ENCODE measurements at regions not wholly inside any gene's neighbourhood (a gene's known extent, or its start where the extent isn't known, plus 50 kb on each side); places are given as distances from the start of the nearest gene placed in this dataset.

DNA sequence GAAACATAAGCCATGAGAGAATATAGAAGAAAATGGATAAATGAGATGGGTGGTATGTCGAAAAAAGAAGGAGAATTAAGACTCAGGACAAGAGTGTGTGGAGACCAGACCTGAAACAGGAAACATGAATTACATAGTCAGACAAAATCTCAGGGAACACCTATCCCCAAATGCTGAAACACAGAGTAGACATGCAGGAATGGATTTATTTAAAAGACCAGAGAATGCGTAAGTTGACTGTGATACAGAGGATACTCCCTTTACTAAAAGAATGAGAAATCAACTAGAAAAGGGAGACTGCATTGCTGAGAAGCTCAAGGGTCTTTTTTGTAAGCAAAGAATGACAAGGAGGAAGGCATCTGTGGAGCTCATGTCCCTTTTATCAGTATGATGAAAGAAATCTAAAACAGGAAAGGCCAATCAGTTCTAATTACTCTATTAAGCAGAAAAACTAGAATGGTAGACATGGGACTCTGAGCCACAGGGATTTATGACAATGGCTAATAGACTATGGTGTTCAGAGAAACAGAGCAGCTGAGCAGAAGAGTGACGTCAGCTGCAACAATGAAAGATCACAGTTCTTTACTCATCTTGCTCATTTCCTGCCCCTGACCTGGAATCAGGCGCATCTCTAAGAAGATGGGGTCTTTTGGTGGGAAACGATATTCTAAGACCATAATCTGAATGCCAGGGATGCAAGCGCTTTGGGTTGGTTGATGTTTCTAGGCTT, 138.9 kb upstream of the DHRS4 start:
- Histone ChIP-seq H3K9me3 (ENCODE audit: low read depth, low read length, poor library complexity, severe bottlenecking) (no peaks in the 10 kb centered on the region), H3K27me3 (replicated peaks; ENCODE audit: insufficient read depth, low read depth, low read length, poor library complexity) (peaks cover 3% of the 10 kb centered on the region), H3K36me3 (ENCODE audit: insufficient read depth, low read length, poor library complexity, severe bottlenecking) (no peaks in the 10 kb centered on the region), H3K4me1 (ENCODE audit: insufficient read depth, low read length, poor library complexity, severe bottlenecking) (no peaks in the 10 kb centered on the region), H3K4me3 (ENCODE audit: low read depth, low read length, poor library complexity, severe bottlenecking) (no peak overlapping the region), H3K27ac (ENCODE audit: low read depth, low read length, poor library complexity, severe bottlenecking) (no peak overlapping the region)
- TF ChIP-seq CTCF (conservative IDR thresholded peaks at IDR 0.05; ENCODE audit: low read depth, low read length) (no peak), EZH2 (IDR thresholded peaks at IDR 0.05; ENCODE audit: borderline replicate concordance, low read depth, low read length, poor library complexity, severe bottlenecking) (no peak)
- intact Hi-C loops (cut with micrococcal nuclease; ENCODE audit: unreplicated experiment), result no loop called here
- ChIA-PET CTCF (no interaction called here), POLR2A (ENCODE audit: low non-redundant PET) (no interaction called here)
- no TSS peak for BruUV-seq (replicated peaks)
- DNase-seq (ENCODE audit: low spot score), result no peak

GRCh38 chr14:23816371-23816770, 137.2 kb upstream of the DHRS4 start:
- H3K27ac ChIP-seq (ENCODE audit: low read depth, low read length, poor library complexity, severe bottlenecking), result no peak overlapping the region
- no peak for TF ChIP-seq CTCF (conservative IDR thresholded peaks at IDR 0.05; ENCODE audit: low read depth, low read length)
- no peak for TF ChIP-seq EZH2 (IDR thresholded peaks at IDR 0.05; ENCODE audit: borderline replicate concordance, low read depth, low read length, poor library complexity, severe bottlenecking)
- no TSS peak for BruUV-seq (replicated peaks)
- H3K4me1 ChIP-seq (ENCODE audit: insufficient read depth, low read length, poor library complexity, severe bottlenecking), result no peaks in the 10 kb centered on the region
- DNase-seq (ENCODE audit: low spot score), result no peak
- intact Hi-C loops (cut with micrococcal nuclease; ENCODE audit: unreplicated experiment), result no loop called here
- CTCF ChIA-PET, result no interaction called here
- no peaks in the 10 kb centered on the region for H3K36me3 ChIP-seq (ENCODE audit: insufficient read depth, low read length, poor library complexity, severe bottlenecking)
- no peak overlapping the region for H3K4me3 ChIP-seq (ENCODE audit: low read depth, low read length, poor library complexity, severe bottlenecking)
- H3K27me3 ChIP-seq (replicated peaks; ENCODE audit: insufficient read depth, low read depth, low read length, poor library complexity), result peaks cover 3% of the 10 kb centered on the region
- POLR2A ChIA-PET (ENCODE audit: low non-redundant PET), result no interaction called here
- H3K9me3 ChIP-seq (ENCODE audit: low read depth, low read length, poor library complexity, severe bottlenecking), result no peaks in the 10 kb centered on the region

GRCh38 chr14:23817164-23817767, 136.3 kb upstream of the DHRS4 start:
- Histone ChIP-seq H3K36me3 (ENCODE audit: insufficient read depth, low read length, poor library complexity, severe bottlenecking) (no peaks in the 10 kb centered on the region), H3K4me3 (ENCODE audit: low read depth, low read length, poor library complexity, severe bottlenecking) (no peak overlapping the region), H3K27me3 (replicated peaks; ENCODE audit: insufficient read depth, low read depth, low read length, poor library complexity) (peaks cover 3% of the 10 kb centered on the region), H3K27ac (ENCODE audit: low read depth, low read length, poor library complexity, severe bottlenecking) (no peak overlapping the region), H3K4me1 (ENCODE audit: insufficient read depth, low read length, poor library complexity, severe bottlenecking) (no peaks in the 10 kb centered on the region), H3K9me3 (ENCODE audit: low read depth, low read length, poor library complexity, severe bottlenecking) (no peaks in the 10 kb centered on the region)
- DNase-seq (ENCODE audit: low spot score), result no peak
- ChIA-PET POLR2A (ENCODE audit: low non-redundant PET) (no interaction called here), CTCF (no interaction called here)
- BruUV-seq (replicated peaks), result no TSS peak
- no peak for TF ChIP-seq EZH2 (IDR thresholded peaks at IDR 0.05; ENCODE audit: borderline replicate concordance, low read depth, low read length, poor library complexity, severe bottlenecking)
- TF ChIP-seq CTCF (conservative IDR thresholded peaks at IDR 0.05; ENCODE audit: low read depth, low read length), result no peak
- intact Hi-C loops (cut with micrococcal nuclease; ENCODE audit: unreplicated experiment), result no loop called here

All from A673 (cell line).